GM12878 (cell line): ENCODE measurements at regions not wholly inside any gene's neighbourhood (a gene's known extent, or its start where the extent isn't known, plus 50 kb on each side); places are given as distances from the start of the nearest gene placed in this dataset.

Source experiments
- CTCF ChIP-seq, 3 experiments: IDR thresholded peaks in 2 of 3; conservative IDR thresholded peaks in 1 of 3; 2 replicates each; pipeline ENCODE4 v1.5.1; 2011; ENCODE audit warnings: low read depth in 3 of 3, low read length in 3 of 3, mild to moderate bottlenecking in 3 of 3, control low read depth in 2 of 3, moderate library complexity in 2 of 3, inconsistent platforms in 1 of 3, mixed read lengths in 1 of 3; ENCODE audit not compliant: control insufficient read depth in 2 of 3, insufficient read depth in 1 of 3; ENCODE audit errors: extremely low read depth in 1 of 3
- HCFC1 ChIP-seq: fragments of 150-350 bp; IDR thresholded peaks from 2 replicates; pipeline ENCODE4 v1.6.1; 2014; ENCODE audit warnings: low read length
- HDGF ChIP-seq: fragments of 450-650 bp; IDR thresholded peaks from 2 replicates; pipeline ENCODE4 v1.6.1; 2016; ENCODE audit warnings: antibody characterized with exemption
- MYC ChIP-seq: IDR thresholded peaks from 2 replicates; pipeline ENCODE4 v1.6.1; 2011; ENCODE audit warnings: mild to moderate bottlenecking, low read length, moderate library complexity, inconsistent platforms; ENCODE audit not compliant: insufficient read depth, insufficient replicate concordance, insufficient read length, severe bottlenecking
- PAX8 ChIP-seq: fragments of 450-650 bp; IDR thresholded peaks from 2 replicates; pipeline ENCODE4 v1.6.1; 2017; ENCODE audit warnings: mild to moderate bottlenecking, moderate library complexity
- POLR2A ChIP-seq: IDR thresholded peaks from 2 replicates; pipeline ENCODE4 v1.6.1; 2011; ENCODE audit warnings: low read depth, mild to moderate bottlenecking, low read length
- SMARCA5 ChIP-seq: fragments of 450-650 bp; IDR thresholded peaks from 2 replicates; pipeline ENCODE4 v1.6.1; 2017; ENCODE audit warnings: mild to moderate bottlenecking
- SP1 ChIP-seq: IDR thresholded peaks from one replicate; pipeline ENCODE4 v1.6.1; 2011; ENCODE audit warnings: low read depth, low read length
- USF2 ChIP-seq: IDR thresholded peaks from 2 replicates; pipeline ENCODE4 v1.6.1; 2011; ENCODE audit warnings: low read depth, low read length, improper control_type of control experiment, borderline replicate concordance

DNA sequence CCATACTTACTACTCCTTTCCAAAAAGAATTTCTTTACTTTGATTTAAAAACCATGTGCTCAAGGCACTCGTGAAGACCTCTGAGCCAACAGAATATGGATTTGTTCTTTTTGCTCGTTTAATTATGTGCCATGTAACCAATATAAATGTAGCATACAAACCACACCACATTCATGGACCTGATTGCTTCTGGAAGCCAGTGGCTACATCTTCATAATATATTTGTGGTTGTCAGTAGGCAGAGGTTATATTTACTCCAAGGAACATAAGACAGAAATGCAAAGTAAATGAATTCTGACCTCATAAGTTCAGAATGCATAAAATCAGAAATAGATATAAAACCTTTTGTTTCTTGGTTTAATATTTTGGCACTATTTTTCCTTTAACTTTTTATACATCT is 373.0 kb downstream of the HDGFL1 start:
- TF ChIP-seq SMARCA5 (no peak), SP1 (no peak), CTCF (IDR thresholded peaks at IDR 0.05 in 2 of 3, conservative IDR thresholded peaks at IDR 0.05 in 1 of 3; ENCODE audit: control insufficient read depth in 2 of 3, extremely low read depth in 1 of 3, insufficient read depth in 1 of 3, low read depth in 3 of 3, low read length in 3 of 3) (no peak), USF2 (no peak), HDGF (no peak), PAX8 (no peak), HCFC1 (no peak), POLR2A (no peak), MYC (no peak)
